ENCODE measurements at regions not wholly inside any gene's neighbourhood (a gene's known extent, or its start where the extent isn't known, plus 50 kb on each side); places are given as distances from the start of the nearest gene placed in this dataset.

DNA sequence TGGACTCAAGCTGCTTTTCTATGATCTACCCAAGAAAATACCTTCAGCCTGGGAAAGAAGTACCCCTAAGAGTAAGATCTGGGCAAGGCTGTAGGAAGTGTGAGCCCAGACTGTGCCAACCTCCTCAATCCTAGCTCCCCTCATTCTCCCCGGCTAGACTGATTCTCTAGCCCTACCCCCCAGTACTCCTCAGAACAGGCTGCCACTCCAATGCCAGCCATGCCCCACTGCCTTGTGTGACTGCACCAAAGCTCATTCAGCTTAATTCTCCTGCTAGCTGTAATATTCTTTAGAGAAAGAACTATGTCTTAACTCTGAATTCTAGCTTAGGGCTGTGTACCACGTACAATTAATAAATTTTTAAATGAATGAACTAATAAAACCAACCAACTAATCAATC, 92.6 kb upstream of the AKIP1 start:
- Histone ChIP-seq H3K14ac (ENCODE audit: low read length) (no peak overlapping the region), H2BK5ac (ENCODE audit: low read length) (no peak overlapping the region), H3K36me3 (replicated peaks in 1 of 2; ENCODE audit: control insufficient read depth in 2 of 2, insufficient read depth in 2 of 2, low read length in 2 of 2) (no peaks in the 10 kb centered on the region), H4K91ac (ENCODE audit: low read depth, low read length, poor library complexity) (no peak overlapping the region), H3K9ac (ENCODE audit: low read depth, low read length, poor library complexity) (no peak overlapping the region), H3K79me1 (ENCODE audit: low read depth, low read length) (no peaks in the 10 kb centered on the region), H2AK5ac (ENCODE audit: low read depth, low read length) (no peak overlapping the region), H2BK15ac (ENCODE audit: low read length) (no peak overlapping the region), H3K4me1 (ENCODE audit: control insufficient read depth in 2 of 2, insufficient read depth in 1 of 2, low read depth in 1 of 2, low read length in 2 of 2) (peaks cover 11 to 20% of the 10 kb centered on the region in 2 donors), H3K18ac (ENCODE audit: low read length) (no peak overlapping the region), H3K9me3 (replicated peaks in 1 of 2; ENCODE audit: control insufficient read depth in 2 of 2, insufficient read depth in 1 of 2, low read depth in 1 of 2, low read length in 2 of 2) (no peaks in the 10 kb centered on the region), H3K23ac (ENCODE audit: low read depth, low read length, poor library complexity) (no peak overlapping the region), H4K8ac (ENCODE audit: low read depth, low read length) (no peak overlapping the region), H3K4me2 (ENCODE audit: insufficient read depth, low read length, poor library complexity, severe bottlenecking) (no peak overlapping the region), H3K4me3 (ENCODE audit: low read length in 2 of 2) (no peak overlapping the region), H2BK12ac (ENCODE audit: low read length) (no peak overlapping the region), H3K27me3 (ENCODE audit: control insufficient read depth in 3 of 3, insufficient read depth in 3 of 3, low read depth in 1 of 3, low read length in 3 of 3) (no peaks in the 10 kb centered on the region), H3K27ac (replicated peaks; ENCODE audit: low read length) (no peak overlapping the region), H2BK120ac (ENCODE audit: low read depth, low read length) (no peak overlapping the region), H2AFZ (ENCODE audit: low read length) (no peak overlapping the region), H3K4ac (ENCODE audit: low read length) (no peak overlapping the region)
- DNase-seq (ENCODE audit: low spot score) = no peak
- WGBS, 2 donors (ENCODE audit: extremely low coverage in 2 of 2, insufficient read length in 2 of 2, insufficient replicate concordance in 1 of 2) = no CpG with 5 or more reads among the region's 2 CpGs

- no peak overlapping the region for H3K4ac ChIP-seq (ENCODE audit: low read length)
- H3K18ac ChIP-seq (ENCODE audit: low read length) = no peak overlapping the region
- H2BK15ac ChIP-seq (ENCODE audit: low read length) = no peak overlapping the region
- H3K27ac ChIP-seq (replicated peaks; ENCODE audit: low read length) = no peak overlapping the region
- H3K14ac ChIP-seq (ENCODE audit: low read length) = no peak overlapping the region
- no peak overlapping the region for H2BK5ac ChIP-seq (ENCODE audit: low read length)
- DNase-seq (ENCODE audit: low spot score) = no peak
- WGBS, 2 donors (ENCODE audit: extremely low coverage in 2 of 2, insufficient read length in 2 of 2, insufficient replicate concordance in 1 of 2) = no CpG with 5 or more reads among the region's 2 CpGs
- no peaks in the 10 kb centered on the region for H3K27me3 ChIP-seq (ENCODE audit: control insufficient read depth in 3 of 3, insufficient read depth in 3 of 3, low read depth in 1 of 3, low read length in 3 of 3)
- no peak overlapping the region for H2BK120ac ChIP-seq (ENCODE audit: low read depth, low read length)
- no peak overlapping the region for H3K4me2 ChIP-seq (ENCODE audit: insufficient read depth, low read length, poor library complexity, severe bottlenecking)
- no peak overlapping the region for H2AK5ac ChIP-seq (ENCODE audit: low read depth, low read length)
- no peak overlapping the region for H2BK12ac ChIP-seq (ENCODE audit: low read length)
- H3K23ac ChIP-seq (ENCODE audit: low read depth, low read length, poor library complexity) = no peak overlapping the region
- H2AFZ ChIP-seq (ENCODE audit: low read length) = no peak overlapping the region
- H3K9ac ChIP-seq (ENCODE audit: low read depth, low read length, poor library complexity) = no peak overlapping the region
- H3K9me3 ChIP-seq (replicated peaks in 1 of 2; ENCODE audit: control insufficient read depth in 2 of 2, insufficient read depth in 1 of 2, low read depth in 1 of 2, low read length in 2 of 2) = peaks cover 0 to 3% of the 10 kb centered on the region in 2 donors
- no peak overlapping the region for H4K91ac ChIP-seq (ENCODE audit: low read depth, low read length, poor library complexity)
- peaks cover 2 to 11% of the 10 kb centered on the region in 2 donors for H3K4me1 ChIP-seq (ENCODE audit: control insufficient read depth in 2 of 2, insufficient read depth in 1 of 2, low read depth in 1 of 2, low read length in 2 of 2)
- H4K8ac ChIP-seq (ENCODE audit: low read depth, low read length) = no peak overlapping the region
- H3K4me3 ChIP-seq (ENCODE audit: low read length in 2 of 2) = no peak overlapping the region
- no peaks in the 10 kb centered on the region for H3K36me3 ChIP-seq (replicated peaks in 1 of 2; ENCODE audit: control insufficient read depth in 2 of 2, insufficient read depth in 2 of 2, low read length in 2 of 2)
- H3K79me1 ChIP-seq (ENCODE audit: low read depth, low read length) = no peaks in the 10 kb centered on the region
Observed at GRCh38 chr11:8820401-8820800, 90.6 kb upstream of the AKIP1 start.

DNA sequence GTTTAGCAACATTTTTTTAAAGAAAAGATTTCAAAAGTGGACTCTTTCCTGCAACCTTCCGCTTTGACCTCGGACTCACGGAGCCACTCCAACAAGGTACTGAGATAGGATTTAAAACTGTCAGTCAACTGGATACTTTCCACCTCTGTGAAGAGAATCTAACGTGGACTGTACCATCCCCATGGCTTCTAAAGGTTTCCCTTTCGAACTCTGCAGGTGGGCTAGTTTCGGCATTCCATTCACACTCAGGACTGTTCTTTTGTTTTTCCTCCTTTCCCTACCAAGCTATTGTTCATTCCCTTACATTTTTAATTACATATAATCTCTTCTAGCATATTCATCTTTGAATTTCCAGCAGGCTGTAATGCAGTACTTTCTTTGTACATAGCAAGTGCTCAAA, 88.5 kb upstream of the AKIP1 start:
- no peak overlapping the region for H2BK5ac ChIP-seq (ENCODE audit: low read length)
- peaks cover 16 to 19% of the 10 kb centered on the region in 2 donors for H3K4me1 ChIP-seq (ENCODE audit: control insufficient read depth in 2 of 2, insufficient read depth in 1 of 2, low read depth in 1 of 2, low read length in 2 of 2)
- no peak overlapping the region for H3K4ac ChIP-seq (ENCODE audit: low read length)
- peaks cover 0 to 3% of the 10 kb centered on the region in 2 donors for H3K9me3 ChIP-seq (replicated peaks in 1 of 2; ENCODE audit: control insufficient read depth in 2 of 2, insufficient read depth in 1 of 2, low read depth in 1 of 2, low read length in 2 of 2)
- no peaks in the 10 kb centered on the region for H3K27me3 ChIP-seq (ENCODE audit: control insufficient read depth in 3 of 3, insufficient read depth in 3 of 3, low read depth in 1 of 3, low read length in 3 of 3)
- no peak overlapping the region for H3K23ac ChIP-seq (ENCODE audit: low read depth, low read length, poor library complexity)
- H2BK12ac ChIP-seq (ENCODE audit: low read length) = no peak overlapping the region
- no peak overlapping the region for H2AFZ ChIP-seq (ENCODE audit: low read length)
- H3K4me2 ChIP-seq (ENCODE audit: insufficient read depth, low read length, poor library complexity, severe bottlenecking) = no peak overlapping the region
- no peaks in the 10 kb centered on the region for H3K79me1 ChIP-seq (ENCODE audit: low read depth, low read length)
- no peak overlapping the region for H4K91ac ChIP-seq (ENCODE audit: low read depth, low read length, poor library complexity)
- H3K36me3 ChIP-seq (replicated peaks in 1 of 2; ENCODE audit: control insufficient read depth in 2 of 2, insufficient read depth in 2 of 2, low read length in 2 of 2) = no peaks in the 10 kb centered on the region
- no peak overlapping the region for H2AK5ac ChIP-seq (ENCODE audit: low read depth, low read length)
- H2BK120ac ChIP-seq (ENCODE audit: low read depth, low read length) = no peak overlapping the region
- H3K18ac ChIP-seq (ENCODE audit: low read length) = no peak overlapping the region
- no peak overlapping the region for H2BK15ac ChIP-seq (ENCODE audit: low read length)
- H3K14ac ChIP-seq (ENCODE audit: low read length) = no peak overlapping the region
- H3K4me3 ChIP-seq (ENCODE audit: low read length in 2 of 2) = no peak overlapping the region
- no peak overlapping the region for H3K9ac ChIP-seq (ENCODE audit: low read depth, low read length, poor library complexity)
- H4K8ac ChIP-seq (ENCODE audit: low read depth, low read length) = no peak overlapping the region
- WGBS, 2 donors (ENCODE audit: extremely low coverage in 2 of 2, insufficient read length in 2 of 2, insufficient replicate concordance in 1 of 2) = no CpG with 5 or more reads among the region's 6 CpGs
- H3K27ac ChIP-seq (replicated peaks; ENCODE audit: low read length) = no peak overlapping the region
- DNase-seq (ENCODE audit: low spot score) = no peak

DNA sequence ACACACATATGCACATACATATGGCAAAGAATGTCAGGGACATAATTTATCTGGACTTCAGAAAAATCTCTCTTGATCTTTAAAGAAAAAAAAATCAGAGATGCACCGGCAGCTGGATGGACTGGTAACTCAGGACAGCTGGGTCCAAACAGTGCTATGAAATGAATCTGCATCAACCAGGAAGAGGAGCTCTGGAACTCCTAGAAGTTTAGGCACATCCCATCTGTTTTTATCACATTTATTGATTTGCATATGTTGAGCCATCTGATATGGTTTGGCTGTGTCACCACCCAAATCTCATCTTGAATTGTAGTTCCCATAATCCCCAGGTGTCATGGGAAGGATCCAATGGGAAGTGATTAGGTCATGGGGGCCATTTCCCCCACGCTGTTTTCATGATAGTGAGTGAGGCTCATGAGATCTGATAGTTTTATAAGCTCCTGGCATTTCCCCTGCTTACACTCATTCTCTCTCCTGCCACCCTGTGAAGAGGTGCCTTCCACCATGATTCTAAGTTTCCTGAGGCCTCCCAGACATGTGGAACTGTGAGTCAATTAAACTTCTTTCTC, 87.7 kb upstream of the AKIP1 start:
- no CpG with 5 or more reads among the region's 2 CpGs for WGBS, 2 donors (ENCODE audit: extremely low coverage in 2 of 2, insufficient read length in 2 of 2, insufficient replicate concordance in 1 of 2)
- H3K4me2 ChIP-seq (ENCODE audit: insufficient read depth, low read length, poor library complexity, severe bottlenecking) = no peak overlapping the region
- H3K4me1 ChIP-seq (ENCODE audit: control insufficient read depth in 2 of 2, insufficient read depth in 1 of 2, low read depth in 1 of 2, low read length in 2 of 2) = peaks cover 18 to 20% of the 10 kb centered on the region in 2 donors
- H3K27ac ChIP-seq (replicated peaks; ENCODE audit: low read length) = no peak overlapping the region
- no peak overlapping the region for H3K4ac ChIP-seq (ENCODE audit: low read length)
- H3K18ac ChIP-seq (ENCODE audit: low read length) = no peak overlapping the region
- H3K36me3 ChIP-seq (replicated peaks in 1 of 2; ENCODE audit: control insufficient read depth in 2 of 2, insufficient read depth in 2 of 2, low read length in 2 of 2) = peaks cover 0 to 7% of the 10 kb centered on the region in 2 donors
- no peaks in the 10 kb centered on the region for H3K27me3 ChIP-seq (ENCODE audit: control insufficient read depth in 3 of 3, insufficient read depth in 3 of 3, low read depth in 1 of 3, low read length in 3 of 3)
- no peak overlapping the region for H3K14ac ChIP-seq (ENCODE audit: low read length)
- H2AFZ ChIP-seq (ENCODE audit: low read length) = no peak overlapping the region
- H3K79me1 ChIP-seq (ENCODE audit: low read depth, low read length) = peaks cover 2% of the 10 kb centered on the region
- no peak overlapping the region for H2BK12ac ChIP-seq (ENCODE audit: low read length)
- H2BK5ac ChIP-seq (ENCODE audit: low read length) = no peak overlapping the region
- peaks cover 0 to 6% of the 10 kb centered on the region in 2 donors for H3K9me3 ChIP-seq (replicated peaks in 1 of 2; ENCODE audit: control insufficient read depth in 2 of 2, insufficient read depth in 1 of 2, low read depth in 1 of 2, low read length in 2 of 2)
- H4K8ac ChIP-seq (ENCODE audit: low read depth, low read length) = no peak overlapping the region
- H2BK120ac ChIP-seq (ENCODE audit: low read depth, low read length) = no peak overlapping the region
- H4K91ac ChIP-seq (ENCODE audit: low read depth, low read length, poor library complexity) = no peak overlapping the region
- no peak overlapping the region for H3K23ac ChIP-seq (ENCODE audit: low read depth, low read length, poor library complexity)
- H3K4me3 ChIP-seq (ENCODE audit: low read length in 2 of 2) = no peak overlapping the region
- no peak for DNase-seq (ENCODE audit: low spot score)
- no peak overlapping the region for H2BK15ac ChIP-seq (ENCODE audit: low read length)
- no peak overlapping the region for H2AK5ac ChIP-seq (ENCODE audit: low read depth, low read length)
- no peak overlapping the region for H3K9ac ChIP-seq (ENCODE audit: low read depth, low read length, poor library complexity)
